ENCODE measurements at regions not wholly inside any gene's neighbourhood (a gene's known extent, or its start where the extent isn't known, plus 50 kb on each side); places are given as distances from the start of the nearest gene placed in this dataset.

DNA sequence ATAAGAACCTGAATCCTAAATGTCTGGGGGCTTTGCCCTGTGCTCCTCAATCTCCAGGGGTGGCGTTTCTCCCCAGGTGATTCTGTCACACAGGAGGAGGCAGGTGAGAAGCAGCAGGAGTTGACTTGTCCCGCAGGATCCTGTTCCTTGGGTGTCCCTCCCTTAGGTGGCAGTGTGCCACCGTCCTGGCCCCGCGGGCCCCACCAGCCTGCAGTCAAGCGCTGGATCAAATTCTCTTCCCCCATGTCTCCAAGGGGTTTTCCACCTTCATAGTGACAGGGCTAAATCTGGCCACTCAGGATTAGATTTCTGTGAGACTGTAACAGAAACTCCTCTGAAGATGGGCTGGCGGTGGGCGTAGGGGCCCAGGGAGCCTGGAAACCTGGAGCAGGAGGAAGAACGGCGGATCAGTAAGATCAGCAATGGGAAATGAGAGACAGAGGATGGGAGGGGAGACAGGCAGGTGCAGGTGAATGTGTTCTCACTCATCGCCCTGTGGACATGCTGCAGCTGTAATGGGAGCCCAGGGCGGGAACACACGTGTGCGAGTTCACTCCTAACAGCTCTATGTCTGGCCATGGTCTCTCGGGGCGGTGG, 329.2 kb upstream of the COBL start:
- no peak overlapping the region for H3K4me3 ChIP-seq (ENCODE audit: control insufficient read depth in 1 of 7, extremely low read depth in 1 of 7, insufficient read depth in 4 of 7, low read depth in 2 of 7, low read length in 6 of 7)
- no peaks in the 10 kb centered on the region for H3K36me3 ChIP-seq (ENCODE audit: control insufficient read depth in 4 of 4, insufficient read depth in 4 of 4, low read length in 3 of 4)
- no peaks in the 10 kb centered on the region for H3K9me3 ChIP-seq (ENCODE audit: control extremely low read depth in 1 of 5, control insufficient read depth in 4 of 5, insufficient read depth in 2 of 5, low read depth in 1 of 5, low read length in 4 of 5)
- no peak for DNase-seq
- 95% methylated on average over 12 of the region's 16 CpGs for WGBS (ENCODE audit: insufficient coverage)
- ChIA-PET CTCF (no interaction called here), POLR2A (no interaction called here)
- no peaks in the 10 kb centered on the region for H3K4me1 ChIP-seq (ENCODE audit: control extremely low read depth in 1 of 4, control insufficient read depth in 4 of 4, insufficient read depth in 4 of 4, low read length in 3 of 4)
- no peaks in the 10 kb centered on the region for H3K27me3 ChIP-seq (replicated peaks in 2 of 5; ENCODE audit: control insufficient read depth in 4 of 5, insufficient read depth in 5 of 5, low read length in 4 of 5)
- H3K27ac ChIP-seq (ENCODE audit: insufficient read depth in 1 of 2, low read depth in 1 of 2, low read length in 2 of 2, poor library complexity in 1 of 2, severe bottlenecking in 2 of 2) = no peak overlapping the region

DNA sequence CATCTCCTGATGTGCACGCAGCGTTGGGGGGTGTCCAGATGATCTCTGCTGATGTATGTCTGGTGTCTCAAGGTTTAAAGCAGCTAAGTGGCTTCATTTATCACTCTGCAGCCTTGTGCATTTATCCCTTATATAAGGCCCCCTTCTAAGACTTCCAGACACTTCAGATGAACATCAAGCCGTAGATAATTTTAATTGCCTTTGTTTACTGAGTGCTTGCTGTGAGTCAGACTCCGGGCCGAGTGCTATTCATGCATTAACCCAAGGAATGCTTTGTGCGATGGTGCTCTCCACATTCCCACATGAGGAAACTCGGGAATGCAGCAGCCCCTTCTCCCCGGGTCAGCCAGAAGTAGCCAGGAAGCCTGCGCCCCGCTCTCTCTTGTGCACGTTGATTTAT, 328.6 kb upstream of the COBL start:
- no peak overlapping the region for H3K27ac ChIP-seq (ENCODE audit: insufficient read depth in 1 of 2, low read depth in 1 of 2, low read length in 2 of 2, poor library complexity in 1 of 2, severe bottlenecking in 2 of 2)
- 93% methylated on average over 11 of the region's 11 CpGs for WGBS (ENCODE audit: insufficient coverage)
- no peak for DNase-seq
- ChIA-PET CTCF (no interaction called here), POLR2A (no interaction called here)
- H3K9me3 ChIP-seq (ENCODE audit: control extremely low read depth in 1 of 5, control insufficient read depth in 4 of 5, insufficient read depth in 2 of 5, low read depth in 1 of 5, low read length in 4 of 5) = no peaks in the 10 kb centered on the region
- no peaks in the 10 kb centered on the region for H3K27me3 ChIP-seq (replicated peaks in 2 of 5; ENCODE audit: control insufficient read depth in 4 of 5, insufficient read depth in 5 of 5, low read length in 4 of 5)
- no peaks in the 10 kb centered on the region for H3K36me3 ChIP-seq (ENCODE audit: control insufficient read depth in 4 of 4, insufficient read depth in 4 of 4, low read length in 3 of 4)
- H3K4me3 ChIP-seq (ENCODE audit: control insufficient read depth in 1 of 7, extremely low read depth in 1 of 7, insufficient read depth in 4 of 7, low read depth in 2 of 7, low read length in 6 of 7) = no peak overlapping the region
- H3K4me1 ChIP-seq (ENCODE audit: control extremely low read depth in 1 of 4, control insufficient read depth in 4 of 4, insufficient read depth in 4 of 4, low read length in 3 of 4) = no peaks in the 10 kb centered on the region

DNA sequence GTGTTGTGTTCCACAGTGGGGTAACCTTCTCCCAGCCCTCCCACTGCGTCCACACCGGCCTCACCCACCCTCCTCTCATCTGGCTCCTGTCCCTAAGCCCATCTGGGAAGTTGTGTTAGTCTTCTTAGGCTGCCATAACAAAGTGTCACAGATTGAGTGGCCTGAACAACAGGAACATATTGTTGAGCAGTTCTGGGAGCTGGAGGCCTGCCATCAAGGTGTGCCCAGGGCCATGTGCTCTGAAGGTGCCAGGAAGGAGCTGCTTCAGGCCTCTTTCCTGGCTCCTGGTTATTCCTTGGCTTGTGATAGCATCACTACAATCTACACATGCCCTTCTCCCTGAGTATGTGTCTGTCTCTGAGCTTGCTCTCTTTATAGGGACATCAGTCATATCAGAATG, 327.6 kb upstream of the COBL start:
- Histone ChIP-seq H3K27ac (ENCODE audit: insufficient read depth in 1 of 2, low read depth in 1 of 2, low read length in 2 of 2, poor library complexity in 1 of 2, severe bottlenecking in 2 of 2) (no peak overlapping the region), H3K36me3 (ENCODE audit: control insufficient read depth in 4 of 4, insufficient read depth in 4 of 4, low read length in 3 of 4) (no peaks in the 10 kb centered on the region), H3K4me3 (ENCODE audit: control insufficient read depth in 1 of 7, extremely low read depth in 1 of 7, insufficient read depth in 4 of 7, low read depth in 2 of 7, low read length in 6 of 7) (no peak overlapping the region), H3K4me1 (ENCODE audit: control extremely low read depth in 1 of 4, control insufficient read depth in 4 of 4, insufficient read depth in 4 of 4, low read length in 3 of 4) (no peaks in the 10 kb centered on the region), H3K9me3 (ENCODE audit: control extremely low read depth in 1 of 5, control insufficient read depth in 4 of 5, insufficient read depth in 2 of 5, low read depth in 1 of 5, low read length in 4 of 5) (no peaks in the 10 kb centered on the region), H3K27me3 (replicated peaks in 2 of 5; ENCODE audit: control insufficient read depth in 4 of 5, insufficient read depth in 5 of 5, low read length in 4 of 5) (no peaks in the 10 kb centered on the region)
- DNase-seq = no peak
- ChIA-PET CTCF (no interaction called here), POLR2A (no interaction called here)
- WGBS (ENCODE audit: insufficient coverage) = 100% methylated on average over 2 of the region's 2 CpGs

DNA sequence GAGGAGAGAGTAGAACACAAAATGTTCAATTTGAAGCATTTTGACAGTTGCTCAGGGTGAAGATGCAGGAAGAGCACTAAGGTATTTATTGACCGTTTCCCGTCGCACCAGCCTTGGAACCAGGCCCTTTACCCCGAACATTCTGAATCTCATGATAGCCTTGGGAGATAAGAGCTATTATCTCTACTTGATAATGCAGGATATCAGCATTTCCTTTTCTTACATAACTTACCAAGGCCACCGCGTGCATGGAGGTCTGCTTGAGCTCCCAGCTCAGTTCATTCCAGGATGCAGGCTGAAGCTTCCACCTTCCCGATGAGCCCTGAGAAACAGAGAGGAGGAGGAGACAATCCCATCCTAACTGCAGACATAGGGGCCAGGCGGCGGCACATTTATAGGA, 324.2 kb upstream of the COBL start:
- H3K9me3 ChIP-seq (ENCODE audit: control extremely low read depth in 1 of 5, control insufficient read depth in 4 of 5, insufficient read depth in 2 of 5, low read depth in 1 of 5, low read length in 4 of 5) = no peaks in the 10 kb centered on the region
- H3K4me1 ChIP-seq (ENCODE audit: control extremely low read depth in 1 of 4, control insufficient read depth in 4 of 4, insufficient read depth in 4 of 4, low read length in 3 of 4) = no peaks in the 10 kb centered on the region
- 86% methylated on average over 6 of the region's 9 CpGs for WGBS (ENCODE audit: insufficient coverage)
- H3K27ac ChIP-seq (ENCODE audit: insufficient read depth in 1 of 2, low read depth in 1 of 2, low read length in 2 of 2, poor library complexity in 1 of 2, severe bottlenecking in 2 of 2) = no peak overlapping the region
- DNase-seq = no peak
- ChIA-PET POLR2A (no interaction called here), CTCF (interaction anchor here (0.6 kb wide), 1 partner anchor 9 kb away, joined by 4 read pairs; no protein-coding TSS in a partner anchor)
- no peaks in the 10 kb centered on the region for H3K36me3 ChIP-seq (ENCODE audit: control insufficient read depth in 4 of 4, insufficient read depth in 4 of 4, low read length in 3 of 4)
- H3K27me3 ChIP-seq (replicated peaks in 2 of 5; ENCODE audit: control insufficient read depth in 4 of 5, insufficient read depth in 5 of 5, low read length in 4 of 5) = no peaks in the 10 kb centered on the region
- no peak overlapping the region for H3K4me3 ChIP-seq (ENCODE audit: control insufficient read depth in 1 of 7, extremely low read depth in 1 of 7, insufficient read depth in 4 of 7, low read depth in 2 of 7, low read length in 6 of 7)

DNA sequence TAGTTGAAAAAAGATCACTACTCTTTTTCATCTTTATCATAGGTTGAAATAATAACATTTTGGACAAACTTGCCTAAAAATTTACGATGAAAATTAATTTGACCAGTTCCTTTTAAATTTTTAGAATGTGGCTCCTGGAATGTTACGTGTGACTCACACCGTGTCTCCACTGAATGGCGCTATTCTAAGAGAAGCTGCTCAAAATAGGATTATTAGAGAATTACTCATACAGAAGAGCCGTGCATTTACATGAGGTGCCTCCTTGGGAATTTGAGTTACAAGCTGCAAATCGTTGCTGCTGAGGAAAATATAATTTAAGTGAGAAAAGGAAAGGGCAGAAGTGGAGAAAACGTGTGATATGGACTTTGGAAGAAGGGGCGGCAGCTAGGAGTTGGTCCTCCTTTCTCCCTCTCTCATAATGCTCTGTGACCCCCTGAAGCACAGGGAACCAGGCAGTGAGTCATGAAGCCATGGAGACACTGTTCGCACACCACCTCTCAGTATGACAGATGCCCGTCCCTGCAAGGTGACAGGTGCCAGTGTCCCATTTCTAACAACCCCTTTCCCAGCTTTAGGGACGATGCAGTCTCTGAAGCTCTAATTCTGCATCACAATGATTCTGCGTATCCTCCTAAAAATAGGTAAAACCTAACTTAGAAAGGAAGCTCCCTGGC, 323.2 kb upstream of the COBL start:
- POLR2A ChIA-PET = no interaction called here
- Histone ChIP-seq H3K27ac (ENCODE audit: insufficient read depth in 1 of 2, low read depth in 1 of 2, low read length in 2 of 2, poor library complexity in 1 of 2, severe bottlenecking in 2 of 2) (no peak overlapping the region), H3K27me3 (replicated peaks in 2 of 5; ENCODE audit: control insufficient read depth in 4 of 5, insufficient read depth in 5 of 5, low read length in 4 of 5) (no peaks in the 10 kb centered on the region), H3K4me1 (ENCODE audit: control extremely low read depth in 1 of 4, control insufficient read depth in 4 of 4, insufficient read depth in 4 of 4, low read length in 3 of 4) (no peaks in the 10 kb centered on the region), H3K36me3 (ENCODE audit: control insufficient read depth in 4 of 4, insufficient read depth in 4 of 4, low read length in 3 of 4) (no peaks in the 10 kb centered on the region), H3K4me3 (ENCODE audit: control insufficient read depth in 1 of 7, extremely low read depth in 1 of 7, insufficient read depth in 4 of 7, low read depth in 2 of 7, low read length in 6 of 7) (no peak overlapping the region), H3K9me3 (ENCODE audit: control extremely low read depth in 1 of 5, control insufficient read depth in 4 of 5, insufficient read depth in 2 of 5, low read depth in 1 of 5, low read length in 4 of 5) (no peaks in the 10 kb centered on the region)
- DNase-seq = no peak
- WGBS (ENCODE audit: insufficient coverage) = 94% methylated on average over 10 of the region's 12 CpGs
- CTCF ChIA-PET = no interaction called here

DNA sequence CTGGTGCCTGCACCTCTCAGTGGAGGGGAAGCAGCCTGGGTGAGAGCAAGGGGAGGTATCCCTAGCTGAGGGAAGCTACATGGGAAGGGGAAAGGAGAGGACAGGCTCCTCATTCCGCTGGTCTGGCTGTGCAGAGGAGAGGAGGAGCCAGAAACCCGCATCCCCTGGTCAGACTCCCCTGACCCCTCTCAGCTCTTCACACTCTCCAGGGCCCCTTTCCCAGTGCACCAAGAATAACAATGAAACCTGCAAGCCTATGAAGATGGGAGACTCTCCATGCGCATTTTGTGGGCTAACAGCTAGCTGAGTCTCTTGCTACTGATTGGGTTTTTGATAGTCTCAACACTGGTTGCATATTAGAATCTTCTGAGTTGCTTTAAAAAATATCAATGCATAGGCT, 319.9 kb upstream of the COBL start:
- no peak overlapping the region for H3K27ac ChIP-seq (ENCODE audit: insufficient read depth in 1 of 2, low read depth in 1 of 2, low read length in 2 of 2, poor library complexity in 1 of 2, severe bottlenecking in 2 of 2)
- H3K9me3 ChIP-seq (ENCODE audit: control extremely low read depth in 1 of 5, control insufficient read depth in 4 of 5, insufficient read depth in 2 of 5, low read depth in 1 of 5, low read length in 4 of 5) = no peaks in the 10 kb centered on the region
- H3K4me1 ChIP-seq (ENCODE audit: control extremely low read depth in 1 of 4, control insufficient read depth in 4 of 4, insufficient read depth in 4 of 4, low read length in 3 of 4) = no peaks in the 10 kb centered on the region
- no peaks in the 10 kb centered on the region for H3K36me3 ChIP-seq (ENCODE audit: control insufficient read depth in 4 of 4, insufficient read depth in 4 of 4, low read length in 3 of 4)
- POLR2A ChIA-PET = no interaction called here
- no peak overlapping the region for H3K4me3 ChIP-seq (ENCODE audit: control insufficient read depth in 1 of 7, extremely low read depth in 1 of 7, insufficient read depth in 4 of 7, low read depth in 2 of 7, low read length in 6 of 7)
- H3K27me3 ChIP-seq (replicated peaks in 2 of 5; ENCODE audit: control insufficient read depth in 4 of 5, insufficient read depth in 5 of 5, low read length in 4 of 5) = no peaks in the 10 kb centered on the region
- no peak for DNase-seq
- 96% methylated on average over 2 of the region's 3 CpGs for WGBS (ENCODE audit: insufficient coverage)
- CTCF ChIA-PET = no interaction called here

- Histone ChIP-seq H3K36me3 (ENCODE audit: control insufficient read depth in 4 of 4, insufficient read depth in 4 of 4, low read length in 3 of 4) (no peaks in the 10 kb centered on the region), H3K27ac (ENCODE audit: insufficient read depth in 1 of 2, low read depth in 1 of 2, low read length in 2 of 2, poor library complexity in 1 of 2, severe bottlenecking in 2 of 2) (no peak overlapping the region), H3K4me3 (ENCODE audit: control insufficient read depth in 1 of 7, extremely low read depth in 1 of 7, insufficient read depth in 4 of 7, low read depth in 2 of 7, low read length in 6 of 7) (no peak overlapping the region), H3K4me1 (ENCODE audit: control extremely low read depth in 1 of 4, control insufficient read depth in 4 of 4, insufficient read depth in 4 of 4, low read length in 3 of 4) (no peaks in the 10 kb centered on the region), H3K9me3 (ENCODE audit: control extremely low read depth in 1 of 5, control insufficient read depth in 4 of 5, insufficient read depth in 2 of 5, low read depth in 1 of 5, low read length in 4 of 5) (no peaks in the 10 kb centered on the region), H3K27me3 (replicated peaks in 2 of 5; ENCODE audit: control insufficient read depth in 4 of 5, insufficient read depth in 5 of 5, low read length in 4 of 5) (no peaks in the 10 kb centered on the region)
- WGBS (ENCODE audit: insufficient coverage) = 86% methylated on average over 3 of the region's 5 CpGs
- POLR2A ChIA-PET = no interaction called here
- CTCF ChIA-PET = no interaction called here
- no peak for DNase-seq
These were observed 319.2 kb upstream of the COBL start for GRCh38 chr7:51635775-51636174.
